Mesendoderm (in vitro differentiated cells): ENCODE measurements at regions not wholly inside any gene's neighbourhood (a gene's known extent, or its start where the extent isn't known, plus 50 kb on each side); places are given as distances from the start of the nearest gene placed in this dataset.
A peak's percentile ranks its signal among the peaks of the same experiment; 100 is the strongest.

ENCODE experiments used
- DNase-seq: peaks from one replicate; pipeline ENCODE4 v3.0.0; 2013
- H2AK5ac ChIP-seq: 2 replicates; pipeline ENCODE4 v1.6.1; 2013; ENCODE audit warnings: low read length, inconsistent platforms
- H2BK120ac ChIP-seq: 2 replicates; pipeline ENCODE4 v1.6.1; 2013; ENCODE audit warnings: low read depth, mild to moderate bottlenecking, low read length, moderate library complexity, mixed read lengths
- H2BK15ac ChIP-seq: replicated peaks from 2 replicates; pipeline ENCODE4 v1.6.1; 2013; ENCODE audit warnings: low read depth, mild to moderate bottlenecking, moderate library complexity
- H2BK5ac ChIP-seq: 2 replicates; pipeline ENCODE4 v1.6.1; 2013; ENCODE audit warnings: low read length, inconsistent platforms
- H3K18ac ChIP-seq: 2 replicates; pipeline ENCODE4 v1.6.1; 2013; ENCODE audit warnings: mild to moderate bottlenecking, low read length, mixed read lengths
- H3K23ac ChIP-seq: one replicate; pipeline ENCODE4 v1.6.1; 2013; ENCODE audit warnings: low read length
- H3K27ac ChIP-seq: 2 replicates; pipeline ENCODE4 v1.5.1; 2013; ENCODE audit warnings: low read depth, mild to moderate bottlenecking, inconsistent platforms, low read length, moderate library complexity
- H3K27me3 ChIP-seq: 2 replicates; pipeline ENCODE4 v1.6.1; 2013; ENCODE audit warnings: low read length, control low read depth, mild to moderate bottlenecking, inconsistent platforms; ENCODE audit not compliant: insufficient read depth, poor library complexity
- H3K36me3 ChIP-seq: 2 replicates; pipeline ENCODE4 v1.6.1; 2013; ENCODE audit warnings: low read length, inconsistent platforms; ENCODE audit not compliant: control insufficient read depth, insufficient read depth
- H3K4ac ChIP-seq: one replicate; pipeline ENCODE4 v1.6.1; 2013; ENCODE audit warnings: low read depth, mild to moderate bottlenecking, low read length, moderate library complexity
- H3K4me1 ChIP-seq: 2 replicates; pipeline ENCODE4 v1.6.1; 2013; ENCODE audit warnings: low read depth, low read length, inconsistent platforms; ENCODE audit not compliant: control insufficient read depth
- H3K4me2 ChIP-seq: 2 replicates; pipeline ENCODE4 v1.6.1; 2013; ENCODE audit warnings: low read length
- H3K4me3 ChIP-seq: 2 replicates; pipeline ENCODE4 v1.5.1; 2013; ENCODE audit warnings: mild to moderate bottlenecking, low read length
- H3K56ac ChIP-seq: one replicate; pipeline ENCODE4 v1.6.1; 2013; ENCODE audit warnings: low read length
- H3K79me1 ChIP-seq: 2 replicates; pipeline ENCODE4 v1.6.1; 2013; ENCODE audit warnings: low read length, inconsistent platforms
- H3K79me2 ChIP-seq: 2 replicates; pipeline ENCODE4 v1.6.1; 2013; ENCODE audit warnings: mild to moderate bottlenecking, low read length; ENCODE audit not compliant: control insufficient read depth, insufficient read depth
- H3K9ac ChIP-seq: 2 replicates; pipeline ENCODE4 v1.6.1; 2013; ENCODE audit warnings: low read length, inconsistent platforms
- H4K5ac ChIP-seq: one replicate; pipeline ENCODE4 v1.6.1; 2013; ENCODE audit warnings: low read length
- H4K8ac ChIP-seq: one replicate; pipeline ENCODE4 v1.6.1; 2013; ENCODE audit warnings: low read depth, mild to moderate bottlenecking, control low read depth, low read length, moderate library complexity
- WGBS: extraction: QIAGEN DNeasy Blood & Tissue Kit; methylation state at CpG from one replicate; pipeline ENCODE4 v1.1.7; 2013; ENCODE audit warnings: low lambda C conversion rate, missing lambda C conversion rate; ENCODE audit not compliant: insufficient coverage; ENCODE audit errors: extremely low coverage; 5-methylcytosine and 5-hydroxymethylcytosine counted together

DNA sequence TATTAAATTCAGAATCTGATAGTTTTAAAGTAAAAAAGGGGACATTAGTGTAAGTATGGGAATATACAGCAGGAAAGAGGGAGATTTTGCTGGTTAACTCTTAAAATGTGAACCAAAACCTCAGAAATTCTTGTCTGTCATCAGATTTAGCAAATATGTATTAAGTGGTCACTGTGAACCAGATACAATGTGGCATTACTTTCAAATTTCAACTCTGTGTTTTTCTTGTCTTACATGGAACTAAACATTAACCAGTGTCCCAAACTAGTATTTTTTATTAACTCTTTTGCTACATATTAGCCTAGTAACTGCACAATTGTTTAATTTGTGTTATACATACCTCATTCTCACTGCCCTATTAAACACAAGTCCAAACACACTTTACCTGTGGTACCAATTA is 259.9 kb upstream of the RASA1 start:
- Histone ChIP-seq H3K4me3 (no peak overlapping the region), H3K56ac (no peak overlapping the region), H3K79me1 (no peaks in the 10 kb centered on the region), H3K27ac (no peak overlapping the region), H3K36me3 (no peaks in the 10 kb centered on the region), H4K8ac (no peak overlapping the region), H3K18ac (no peak overlapping the region), H3K9ac (no peak overlapping the region), H3K27me3 (no peaks in the 10 kb centered on the region), H4K5ac (no peak overlapping the region), H2BK15ac (no peak overlapping the region), H2BK120ac (no peak overlapping the region), H2BK5ac (no peak overlapping the region), H3K23ac (no peak overlapping the region), H3K4ac (no peak overlapping the region), H3K79me2 (no peaks in the 10 kb centered on the region), H2AK5ac (no peak overlapping the region), H3K4me2 (no peak overlapping the region), H3K4me1 (no peaks in the 10 kb centered on the region)
- no peak for DNase-seq

DNA sequence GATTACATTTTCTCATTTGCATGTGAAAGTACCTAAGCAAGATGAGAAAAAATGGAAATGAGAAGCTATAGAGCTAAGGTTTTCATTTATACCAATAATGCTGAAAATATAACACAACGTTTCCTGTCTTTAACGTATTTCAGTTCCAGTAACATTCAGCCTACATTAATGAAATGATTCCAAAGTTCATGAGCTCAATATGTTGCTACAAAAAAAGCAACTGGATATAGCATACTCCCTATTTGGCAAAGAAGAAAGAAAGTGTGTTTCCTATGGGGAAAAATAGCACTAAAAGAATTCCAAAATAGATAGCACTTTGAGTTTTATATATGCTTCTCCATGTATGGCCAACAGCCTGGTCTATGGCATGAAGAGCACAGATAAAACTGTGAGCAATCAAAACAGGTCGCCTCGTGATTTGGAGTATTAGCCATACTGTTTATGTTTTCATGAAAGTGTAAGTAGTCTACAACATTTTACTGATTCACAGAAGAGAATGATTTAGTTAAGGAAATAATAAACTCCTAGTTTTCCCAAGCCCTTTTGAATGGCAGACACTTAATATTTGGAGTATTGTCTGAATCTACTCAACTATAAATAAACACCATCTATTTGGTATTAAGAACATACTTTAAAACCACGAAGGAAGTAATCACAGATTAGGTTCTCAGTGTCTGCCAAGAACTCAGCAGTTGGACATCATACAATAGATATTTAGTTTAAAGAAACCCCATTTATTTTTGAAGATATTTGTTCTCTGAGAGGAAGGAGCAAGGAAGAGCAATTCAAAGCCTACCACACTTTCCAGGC is 258.7 kb upstream of the RASA1 start:
- no peak overlapping the region for H3K27ac ChIP-seq
- no peak overlapping the region for H2AK5ac ChIP-seq

DNA sequence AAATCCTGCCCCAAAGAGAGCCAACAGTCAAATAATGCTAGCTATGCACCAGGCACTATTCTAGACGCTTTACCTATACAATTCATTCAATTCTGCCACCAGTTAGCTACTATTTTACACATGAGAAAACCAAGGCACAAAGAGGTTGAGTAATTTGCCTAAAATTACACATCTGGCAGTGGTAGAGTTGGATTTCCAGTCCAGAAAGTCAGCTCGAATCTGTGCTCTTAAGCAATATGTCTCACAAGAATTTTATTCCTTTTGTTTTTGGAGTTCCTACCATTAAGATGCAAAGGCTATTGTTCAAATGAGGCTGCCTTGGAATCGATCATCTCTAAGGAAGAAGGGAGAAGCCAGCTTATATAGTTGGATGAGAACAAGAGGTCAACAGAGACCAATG is 256.9 kb upstream of the RASA1 start:
- H3K27me3 ChIP-seq, result no peaks in the 10 kb centered on the region

More for the DNA sequence above, 258.7 kb upstream of the RASA1 start:
- Histone ChIP-seq H3K27me3 (no peaks in the 10 kb centered on the region), H3K4me1 (no peaks in the 10 kb centered on the region), H3K4ac (no peak overlapping the region), H4K5ac (no peak overlapping the region), H3K18ac (no peak overlapping the region), H3K79me2 (no peaks in the 10 kb centered on the region), H3K56ac (no peak overlapping the region), H2BK5ac (no peak overlapping the region), H4K8ac (no peak overlapping the region), H3K4me2 (no peak overlapping the region), H3K23ac (no peak overlapping the region), H2BK120ac (no peak overlapping the region), H3K4me3 (no peak overlapping the region), H3K79me1 (no peaks in the 10 kb centered on the region), H2BK15ac (no peak overlapping the region), H3K9ac (no peak overlapping the region), H3K36me3 (no peaks in the 10 kb centered on the region)
- WGBS, result no CpG with 5 or more reads among the region's 5 CpGs
- no peak for DNase-seq

DNA sequence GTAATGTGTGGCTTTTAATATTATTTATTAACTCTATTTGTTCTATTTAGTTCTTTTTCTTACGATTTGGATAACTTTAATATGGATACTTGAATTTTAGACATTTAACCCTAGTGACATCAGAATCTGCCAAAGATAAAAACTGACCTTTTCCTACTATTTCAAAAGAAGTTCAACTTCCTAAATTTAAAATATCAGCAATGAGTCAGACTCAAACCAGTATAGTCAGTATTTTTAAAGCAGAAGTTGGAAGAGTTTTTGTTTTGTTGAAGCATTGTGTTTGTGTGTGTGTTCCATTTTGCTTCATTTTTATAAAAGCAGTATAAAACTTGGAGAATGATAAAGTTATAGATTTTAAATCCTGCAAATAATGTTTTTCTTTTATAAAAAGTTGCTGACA is 251.8 kb upstream of the RASA1 start:
- Histone ChIP-seq H3K23ac (no peak overlapping the region), H3K9ac (no peak overlapping the region), H3K36me3 (no peaks in the 10 kb centered on the region), H3K4me2 (no peak overlapping the region), H3K4me3 (no peak overlapping the region), H3K4me1 (peaks cover 3% of the 10 kb centered on the region), H3K56ac (no peak overlapping the region), H2BK5ac (no peak overlapping the region), H4K8ac (no peak overlapping the region), H3K4ac (no peak overlapping the region), H3K18ac (no peak overlapping the region), H3K27ac (no peak overlapping the region), H2AK5ac (no peak overlapping the region), H2BK15ac (no peak overlapping the region), H3K27me3 (no peaks in the 10 kb centered on the region), H3K79me1 (no peaks in the 10 kb centered on the region), H3K79me2 (no peaks in the 10 kb centered on the region), H4K5ac (no peak overlapping the region), H2BK120ac (no peak overlapping the region)
- no peak for DNase-seq
- WGBS, result no CpG with 5 or more reads among the region's 1 CpG

More for the DNA sequence above, 256.9 kb upstream of the RASA1 start:
- Histone ChIP-seq H3K4me1 (no peaks in the 10 kb centered on the region), H3K79me2 (no peaks in the 10 kb centered on the region), H4K5ac (no peak overlapping the region), H3K23ac (no peak overlapping the region), H3K9ac (no peak overlapping the region), H3K4ac (no peak overlapping the region), H3K4me2 (no peak overlapping the region), H3K4me3 (no peak overlapping the region), H2BK120ac (no peak overlapping the region), H3K79me1 (no peaks in the 10 kb centered on the region), H3K18ac (no peak overlapping the region), H4K8ac (no peak overlapping the region), H3K36me3 (no peaks in the 10 kb centered on the region), H2BK15ac (no peak overlapping the region), H3K56ac (no peak overlapping the region), H2AK5ac (no peak overlapping the region), H2BK5ac (no peak overlapping the region), H3K27ac (no peak overlapping the region)
- no CpG with 5 or more reads among the region's 3 CpGs for WGBS
- no peak for DNase-seq

DNA sequence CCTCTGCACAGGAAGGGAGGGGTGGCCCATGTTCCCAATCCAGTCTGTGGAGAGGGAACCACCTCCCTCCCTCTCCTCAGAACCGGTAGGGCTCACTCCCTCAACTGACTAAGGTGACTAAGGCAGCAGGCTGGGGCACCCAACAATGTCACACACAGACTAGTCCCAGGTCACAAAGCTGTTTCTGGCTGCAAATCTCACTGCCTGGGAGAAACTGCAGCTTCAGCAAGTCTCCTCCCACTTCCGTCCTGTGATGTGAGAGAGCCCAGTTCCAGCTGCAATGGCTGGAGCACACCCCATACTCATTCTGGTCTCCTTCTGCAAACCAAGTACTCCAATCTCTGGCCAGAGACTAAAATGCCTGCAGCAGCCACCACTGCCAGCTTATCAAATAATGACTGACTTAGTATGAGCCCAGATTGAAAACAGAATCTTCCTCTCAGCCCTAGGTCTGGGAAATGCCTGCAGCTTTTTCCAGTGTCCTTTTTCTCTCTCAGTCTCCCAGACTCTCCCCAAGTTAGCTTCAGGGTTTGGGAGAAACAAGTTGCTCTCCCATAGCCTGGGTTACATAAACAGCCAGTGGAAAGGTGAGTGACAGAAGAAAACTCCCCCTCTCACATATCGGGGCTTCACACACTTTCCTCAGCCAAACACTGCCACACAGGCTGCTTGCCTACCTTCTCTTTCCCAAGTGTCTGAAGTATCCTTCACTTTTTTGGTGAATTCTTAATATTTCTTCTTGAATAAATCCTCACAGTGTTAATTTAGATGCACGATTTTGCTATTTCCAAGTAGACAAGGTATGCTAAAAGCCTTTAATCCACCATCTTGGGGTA is 247.4 kb upstream of the RASA1 start:
- H3K79me2 ChIP-seq, result no peaks in the 10 kb centered on the region
- H3K18ac ChIP-seq, result no peak overlapping the region
- no peak overlapping the region for H3K23ac ChIP-seq
- no peak overlapping the region for H3K27ac ChIP-seq
- peak; percentile 50 for DNase-seq
- H3K4me3 ChIP-seq, result no peak overlapping the region
- no peak overlapping the region for H3K4ac ChIP-seq
- no peak overlapping the region for H3K56ac ChIP-seq
- no peak overlapping the region for H2BK15ac ChIP-seq
- no peak overlapping the region for H3K4me2 ChIP-seq
- H3K9ac ChIP-seq, result no peak overlapping the region
- no CpG with 5 or more reads among the region's 4 CpGs for WGBS
- no peaks in the 10 kb centered on the region for H3K27me3 ChIP-seq
- H2BK120ac ChIP-seq, result no peak overlapping the region
- H3K36me3 ChIP-seq, result no peaks in the 10 kb centered on the region
- H2BK5ac ChIP-seq, result no peak overlapping the region
- peak overlapping the region; percentile 71 for H4K5ac ChIP-seq
- no peaks in the 10 kb centered on the region for H3K79me1 ChIP-seq
- peaks cover 3% of the 10 kb centered on the region for H3K4me1 ChIP-seq
- H2AK5ac ChIP-seq, result no peak overlapping the region
- no peak overlapping the region for H4K8ac ChIP-seq
